HG03060 (cell line): ENCODE measurements at regions not wholly inside any gene's neighbourhood (a gene's known extent, or its start where the extent isn't known, plus 50 kb on each side); places are given as distances from the start of the nearest gene placed in this dataset.
"Not testable (repeated sequence)": the region's sequence is repeated elsewhere in the genome, so short reads cannot be mapped to it uniquely, and the experiment has no call there.

Source experiments
- ATAC-seq: cut with Tn5 transposase; IDR thresholded peaks from one replicate; pipeline ENCODE4 v1.9.1; 2021; ENCODE audit warnings: low read depth, moderate number of reproducible peaks; ENCODE audit not compliant: unreplicated experiment

DNA sequence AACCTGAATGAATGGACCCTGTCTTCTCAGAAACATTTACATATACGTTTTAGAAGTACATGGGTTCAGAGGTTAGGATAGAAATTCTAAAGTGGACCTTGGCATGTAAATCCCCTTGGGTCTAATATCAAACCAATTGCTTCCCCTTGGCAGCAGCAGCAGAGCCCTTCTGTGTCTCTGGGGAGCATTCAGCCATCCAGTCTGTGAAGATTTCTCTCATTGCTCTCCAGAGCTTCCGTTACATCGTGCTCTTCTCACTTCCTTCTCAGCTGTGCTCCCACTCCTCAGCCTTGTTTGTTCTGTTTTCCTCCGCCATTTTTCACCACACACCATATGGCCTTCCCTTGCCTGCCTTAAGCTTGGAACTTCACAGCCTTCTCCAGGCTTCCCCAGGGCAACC is 61.5 kb upstream of the ATP1B1 start:
- ATAC-seq, result peak; percentile 34

- no peak for ATAC-seq
These were observed 59.8 kb upstream of the ATP1B1 start for GRCh38 chr1:169046671-169047070.

DNA sequence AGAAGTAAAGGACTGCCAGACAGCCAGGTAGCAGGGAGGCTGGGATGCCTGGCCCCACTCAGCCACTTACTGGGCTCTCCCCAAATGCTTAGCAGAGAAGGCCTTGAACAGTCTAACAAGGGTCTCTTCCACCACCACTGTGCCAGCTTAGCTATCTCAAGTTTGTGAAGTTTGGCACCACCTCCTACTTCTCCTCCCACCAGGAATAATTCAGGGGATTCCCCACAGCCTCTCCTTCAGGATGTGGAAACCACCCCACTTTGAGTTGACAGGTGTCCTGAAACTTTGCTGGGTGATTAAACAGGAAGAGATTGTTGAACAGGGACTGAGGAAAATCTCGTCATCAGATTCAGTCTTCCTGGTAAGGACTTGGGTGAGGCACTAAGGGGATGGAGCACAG is 59.4 kb upstream of the ATP1B1 start:
- ATAC-seq, result no peak

DNA sequence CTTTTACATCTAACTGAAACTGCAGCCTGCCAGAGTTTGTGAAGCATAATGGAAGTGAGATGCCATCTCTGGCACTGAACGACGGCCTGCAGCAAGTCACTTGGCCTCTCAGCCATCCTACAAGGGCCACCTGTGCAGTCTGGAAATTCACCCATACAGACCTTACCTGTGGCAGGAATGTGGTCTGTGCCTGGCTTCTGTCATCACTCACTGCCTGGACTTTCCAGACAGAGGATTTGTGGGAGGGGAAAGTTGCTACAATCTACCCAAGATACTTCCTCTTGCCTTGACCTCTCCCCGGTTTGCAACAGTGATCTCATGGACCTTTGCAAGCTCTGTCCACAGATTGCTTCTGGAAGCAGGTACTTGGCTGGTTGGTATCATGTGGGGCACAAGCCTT is 58.4 kb upstream of the ATP1B1 start:
- ATAC-seq, result no peak

GRCh38 chr1:169049258-169049938 is 57.1 kb upstream of the ATP1B1 start:
- ATAC-seq, result no peak

DNA sequence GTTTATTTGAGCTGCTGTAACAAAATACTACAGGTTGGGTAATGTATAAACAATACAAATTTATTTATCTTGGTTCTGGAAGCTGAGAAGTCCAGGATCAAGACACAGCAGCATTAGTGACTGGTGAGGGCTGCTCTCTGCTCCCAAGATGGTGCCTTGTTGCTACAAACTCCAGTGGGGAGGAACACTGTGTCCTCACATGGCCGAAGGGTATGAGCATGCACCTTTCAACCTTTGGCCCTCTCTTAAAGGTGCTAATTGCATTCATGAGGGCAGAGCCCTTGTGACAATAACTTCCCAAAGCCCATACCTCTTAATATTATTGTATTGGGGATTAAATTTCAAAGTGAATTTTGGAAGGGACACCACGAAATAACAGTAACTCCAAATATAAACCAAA is 55.3 kb upstream of the ATP1B1 start:
- no peak for ATAC-seq

GRCh38 chr1:169052171-169052570 is 54.3 kb upstream of the ATP1B1 start:
- ATAC-seq, result not testable (repeated sequence)

DNA sequence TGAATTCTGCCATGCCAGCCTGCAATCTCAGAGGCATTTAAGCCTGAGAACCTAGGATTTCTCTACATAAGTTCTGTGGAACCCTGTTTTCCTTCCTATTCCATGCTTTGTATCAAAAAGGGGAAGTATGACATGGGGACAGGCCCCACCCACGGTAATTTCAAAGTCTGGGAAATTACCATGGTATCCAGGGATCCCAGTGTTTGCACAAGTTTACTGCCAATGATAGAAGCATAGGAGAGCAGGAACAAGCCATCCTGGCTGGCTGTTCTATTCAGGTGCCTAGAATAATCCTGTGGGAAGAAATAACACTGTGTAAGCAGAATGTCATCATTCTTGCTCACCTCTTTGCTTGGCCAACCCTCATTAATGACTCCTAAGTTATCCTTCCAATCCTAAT is 53.8 kb upstream of the ATP1B1 start:
- no peak for ATAC-seq

- no peak for ATAC-seq
These were observed 53.3 kb upstream of the ATP1B1 start for GRCh38 chr1:169053196-169053595.
